Pulmonary artery endothelial cell (primary cell): ENCODE measurements at regions not wholly inside any gene's neighbourhood (a gene's known extent, or its start where the extent isn't known, plus 50 kb on each side); places are given as distances from the start of the nearest gene placed in this dataset.
"Not testable (repeated sequence)": the region's sequence is repeated elsewhere in the genome, so short reads cannot be mapped to it uniquely, and the experiment has no call there.

ENCODE experiments used
- DNase-seq: peaks from one replicate; pipeline ENCODE4 v3.0.0-alpha.2; 2011; ENCODE audit warnings: low read depth, low spot score

DNA sequence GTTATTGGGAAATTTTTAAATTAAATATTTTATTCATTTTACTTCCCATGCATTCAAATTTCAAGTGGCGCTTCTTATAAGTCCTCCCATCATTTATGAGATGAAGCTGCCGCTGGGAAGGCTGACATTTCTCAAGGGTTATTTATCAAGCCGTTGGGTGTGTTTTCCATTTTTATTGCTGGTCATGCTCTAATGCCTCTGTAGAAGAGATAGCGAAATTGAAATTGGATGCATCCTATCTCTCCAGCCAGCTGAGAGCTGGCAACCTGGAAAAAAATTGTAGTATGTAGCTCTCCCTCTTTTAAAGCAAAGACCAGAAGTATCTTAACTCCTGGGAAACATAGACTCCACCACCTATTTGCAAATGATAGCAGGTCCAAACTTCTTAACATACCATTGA, 135.9 kb downstream of the C6orf118 start:
- no peak for DNase-seq

DNA sequence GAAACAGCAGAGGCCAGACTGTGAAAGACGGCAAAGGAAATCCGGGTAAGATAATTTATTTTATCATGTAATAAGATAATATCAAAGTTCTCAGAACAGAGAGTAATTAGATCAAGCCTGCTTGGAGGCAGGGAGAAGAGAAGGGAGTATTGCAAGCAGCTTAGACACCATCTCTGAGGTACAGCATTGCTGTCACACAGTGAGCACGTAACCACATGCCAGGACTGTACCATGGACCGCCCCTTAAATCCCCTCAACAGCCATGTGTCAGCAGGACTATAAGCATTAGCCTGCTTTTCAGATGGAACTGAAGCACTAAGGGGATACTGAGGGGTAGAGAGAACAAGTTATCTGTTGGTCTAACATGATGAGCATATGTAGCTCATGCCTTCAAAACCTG, 141.5 kb downstream of the C6orf118 start:
- DNase-seq: no peak

DNA sequence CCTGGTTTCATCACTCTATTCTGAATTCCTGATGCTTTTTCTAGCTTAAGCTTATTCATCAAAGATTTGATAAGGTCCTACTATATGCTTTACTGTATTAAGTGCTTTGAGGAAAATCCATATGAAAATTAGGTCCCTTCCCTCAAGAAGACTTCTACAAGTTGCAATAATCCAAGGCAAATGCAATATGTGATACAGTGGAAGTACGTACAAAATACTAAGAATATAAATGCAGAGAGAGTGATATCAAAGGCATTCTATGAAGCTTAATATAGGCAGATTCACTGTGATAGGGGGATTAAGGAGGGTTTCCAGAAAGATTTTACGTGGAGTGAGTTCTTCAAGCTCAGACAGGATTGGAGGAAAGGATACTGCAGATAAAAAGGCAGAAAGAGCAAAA, 142.1 kb downstream of the C6orf118 start:
- DNase-seq: no peak

DNA sequence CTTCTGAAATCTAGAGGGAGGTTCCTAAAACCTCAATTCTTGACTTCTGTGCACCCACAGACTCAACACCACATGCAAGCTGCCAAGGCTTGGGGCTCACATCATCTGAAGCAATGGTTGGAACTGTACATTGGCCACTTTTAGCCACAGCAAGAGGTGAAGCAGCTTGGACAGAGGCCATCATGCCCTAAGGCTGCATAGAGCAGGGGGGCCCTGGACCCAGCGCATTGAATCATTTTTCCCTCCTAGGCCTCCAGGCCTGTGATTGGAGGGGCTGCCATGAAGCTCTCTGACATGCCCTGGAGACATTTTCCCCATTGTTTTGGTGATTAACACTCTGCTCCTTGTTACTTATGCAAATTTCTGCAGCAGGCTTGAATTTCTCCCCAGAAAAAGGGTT, 145.9 kb downstream of the C6orf118 start:
- no peak for DNase-seq

DNA sequence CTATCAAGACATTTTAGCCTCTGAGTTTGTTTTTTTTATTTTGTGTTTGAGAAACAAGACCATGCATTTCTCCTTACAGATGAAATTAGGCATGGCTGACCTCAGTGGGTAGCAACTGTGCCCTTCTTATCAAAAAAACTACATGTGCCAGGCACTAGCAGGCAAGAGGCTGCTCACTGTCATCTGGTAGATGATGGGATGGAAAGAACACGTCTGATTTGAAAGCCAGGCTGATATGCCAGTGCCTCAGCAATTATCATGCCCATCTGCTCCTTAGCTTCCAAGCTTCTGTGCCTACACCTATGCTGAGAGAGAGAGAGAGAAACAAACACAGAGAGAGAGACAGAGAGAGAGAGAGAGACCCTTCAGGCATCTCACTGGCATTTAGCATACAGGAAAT, 149.9 kb downstream of the C6orf118 start:
- DNase-seq: no peak

DNA sequence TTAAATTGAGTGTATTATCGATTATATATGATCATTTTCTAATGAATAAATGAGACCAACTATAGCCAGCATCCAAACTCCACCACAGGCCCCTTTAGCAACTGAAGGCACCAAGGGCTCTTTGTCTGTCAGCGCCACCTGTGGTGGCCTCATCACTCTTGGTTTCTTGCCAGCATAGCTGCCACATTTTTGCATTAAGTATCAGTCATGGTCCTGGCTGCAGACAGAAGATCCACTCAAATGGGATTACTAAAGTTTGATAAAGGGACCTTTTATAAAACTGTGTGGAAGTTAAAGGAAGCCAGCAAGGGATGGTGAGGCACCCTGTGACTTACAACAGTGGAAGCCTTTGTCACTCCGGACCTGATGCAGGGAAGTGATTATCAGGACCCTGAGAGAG, 162.9 kb downstream of the C6orf118 start:
- DNase-seq: no peak

DNA sequence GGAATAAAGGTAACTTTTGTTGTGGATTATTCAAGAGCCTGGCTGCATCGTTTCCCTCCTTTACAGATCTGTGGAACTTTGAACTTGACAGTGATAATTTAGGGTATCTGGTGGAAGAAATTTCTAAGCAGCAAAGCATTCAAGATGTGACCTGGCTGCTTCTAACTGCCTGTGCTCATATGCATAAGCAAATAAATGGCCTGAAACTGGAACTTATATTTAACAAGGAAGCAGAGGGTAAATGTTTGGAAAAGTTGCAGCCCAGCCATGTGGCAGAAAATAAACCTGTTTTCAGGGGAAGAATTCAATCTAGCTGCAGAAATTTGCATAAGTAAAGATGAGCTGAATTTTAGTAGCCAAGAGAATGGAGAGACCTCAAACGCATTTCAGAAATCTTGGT, 173.5 kb downstream of the C6orf118 start:
- no peak for DNase-seq

DNA sequence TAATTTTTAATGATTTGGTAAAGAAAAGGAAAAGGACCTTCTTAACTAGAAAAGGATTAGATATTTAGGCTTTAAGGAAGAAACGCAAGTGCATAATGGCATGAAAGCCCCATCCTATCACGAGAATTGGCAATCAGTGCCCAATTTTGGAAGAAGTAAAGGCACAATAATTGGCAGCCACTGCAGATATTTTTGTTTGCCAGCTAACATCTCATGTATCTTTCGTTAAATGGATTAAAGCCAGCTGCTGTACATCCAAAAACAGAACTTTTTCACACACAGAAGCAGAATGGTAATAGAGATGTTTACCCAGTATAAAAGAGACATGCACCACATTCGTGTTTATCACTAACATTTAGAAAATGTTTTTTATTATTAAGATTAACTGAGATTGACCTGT, 180.3 kb downstream of the C6orf118 start:
- no peak for DNase-seq

DNA sequence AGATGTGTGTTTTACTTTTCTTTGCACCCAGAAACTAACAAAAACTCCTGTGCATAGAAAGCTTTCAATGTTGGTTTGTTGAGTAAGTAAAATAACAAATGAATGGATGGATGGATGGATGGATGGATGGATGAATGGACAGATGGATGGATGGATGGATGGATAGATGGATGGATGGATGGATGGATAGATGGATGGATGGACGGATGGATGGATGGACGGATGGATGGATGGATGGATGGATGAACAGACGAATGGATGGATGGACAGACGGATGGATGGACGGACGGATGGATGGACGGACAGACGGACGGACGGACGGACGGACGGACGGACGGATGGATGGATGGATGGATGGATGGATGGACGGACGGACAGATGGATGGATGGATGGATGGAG, 181.7 kb downstream of the C6orf118 start:
- not testable (repeated sequence) for DNase-seq

DNA sequence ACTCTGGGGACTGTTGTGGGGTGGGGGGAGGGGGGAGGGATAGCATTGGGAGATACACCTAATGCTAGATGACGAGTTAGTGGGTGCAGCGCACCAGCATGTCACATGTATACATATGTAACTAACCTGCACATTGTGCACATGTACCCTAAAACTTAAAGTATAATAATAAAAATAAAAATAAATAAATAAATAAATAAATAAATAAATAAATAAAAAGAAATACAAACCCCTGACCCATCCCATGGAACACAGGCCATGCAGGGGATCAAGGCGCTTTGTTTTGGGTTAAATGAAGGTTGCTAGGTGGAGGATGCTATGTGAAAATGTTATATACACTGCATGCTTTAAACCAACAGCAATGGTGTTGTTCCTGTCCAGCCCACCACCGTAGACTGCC, 184.7 kb downstream of the C6orf118 start:
- DNase-seq: not testable (repeated sequence)

DNA sequence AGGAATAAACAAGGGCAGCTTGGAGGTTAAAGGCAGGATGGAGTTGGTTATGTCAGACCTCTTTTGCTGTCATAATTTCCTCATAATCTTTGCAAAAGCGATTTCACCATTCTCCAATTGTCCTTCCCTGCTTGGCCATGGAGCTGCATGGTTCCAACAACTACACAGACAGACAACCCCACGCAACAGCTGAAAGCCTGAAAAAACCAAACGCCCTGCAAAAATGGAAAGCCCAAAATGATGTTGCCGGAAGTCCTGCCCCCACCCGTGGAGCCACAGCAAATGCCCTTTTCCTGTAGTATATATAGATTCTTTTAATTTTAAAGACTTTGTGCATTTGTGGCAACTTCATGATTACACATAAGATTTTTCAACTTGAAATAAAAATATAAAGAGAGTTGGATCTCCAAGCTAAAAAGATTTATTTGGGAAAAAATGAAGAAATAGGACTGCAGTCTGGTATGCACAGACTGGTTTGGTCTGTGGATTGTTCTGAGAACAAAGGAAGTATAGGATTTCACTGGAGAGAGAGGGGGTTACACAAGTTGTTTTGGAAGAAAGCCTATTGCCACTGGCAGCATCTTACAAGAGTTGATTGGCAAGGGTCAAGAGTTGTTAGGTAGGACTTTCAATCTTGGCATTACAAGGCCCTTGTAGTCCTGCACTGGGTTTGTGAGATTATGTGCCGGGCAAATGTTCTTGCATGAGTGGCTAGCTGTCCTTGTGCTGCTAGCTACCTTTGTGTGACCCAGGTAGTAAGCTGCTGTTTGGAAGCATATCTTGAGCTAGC, 190.0 kb downstream of the C6orf118 start:
- DNase-seq: no peak

DNA sequence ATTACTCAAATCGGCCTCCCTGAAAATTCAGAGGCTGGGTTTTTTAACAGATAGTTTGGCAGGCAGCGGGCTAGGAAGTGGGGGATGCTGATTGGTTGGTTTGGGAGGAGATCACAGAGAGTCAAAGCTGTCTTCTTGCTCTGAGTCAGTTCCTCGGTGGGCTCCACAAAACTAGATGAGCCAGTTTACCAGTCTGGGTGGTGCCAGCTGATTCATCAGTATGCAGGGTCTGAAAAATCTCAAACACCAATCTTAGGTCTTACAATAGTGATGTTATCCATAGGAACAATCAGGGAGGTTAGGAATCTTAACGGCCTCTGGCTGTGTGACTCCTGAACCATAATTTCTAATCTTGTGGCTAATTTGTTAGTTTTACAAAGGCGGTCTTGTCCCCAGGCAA, 190.7 kb downstream of the C6orf118 start:
- DNase-seq: no peak

DNA sequence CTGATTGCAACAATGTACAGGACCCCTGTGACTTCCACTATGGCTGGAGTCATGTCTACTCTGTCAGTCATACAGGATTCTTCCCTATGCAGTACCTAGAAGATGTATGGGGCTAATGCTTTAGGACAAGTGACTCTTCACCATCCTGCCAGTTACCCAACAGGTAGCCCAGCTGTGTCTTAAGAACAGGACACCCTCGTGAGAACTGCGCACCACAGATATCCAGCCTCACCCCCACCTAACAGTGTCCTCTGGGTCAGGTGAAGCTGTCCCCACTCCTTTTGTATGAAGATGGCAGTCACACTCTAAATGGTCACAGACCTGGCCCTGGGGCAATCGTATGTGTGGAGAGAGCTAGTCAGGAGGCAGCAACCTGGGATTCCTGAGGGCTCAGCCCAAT, 191.6 kb downstream of the C6orf118 start:
- no peak for DNase-seq

DNA sequence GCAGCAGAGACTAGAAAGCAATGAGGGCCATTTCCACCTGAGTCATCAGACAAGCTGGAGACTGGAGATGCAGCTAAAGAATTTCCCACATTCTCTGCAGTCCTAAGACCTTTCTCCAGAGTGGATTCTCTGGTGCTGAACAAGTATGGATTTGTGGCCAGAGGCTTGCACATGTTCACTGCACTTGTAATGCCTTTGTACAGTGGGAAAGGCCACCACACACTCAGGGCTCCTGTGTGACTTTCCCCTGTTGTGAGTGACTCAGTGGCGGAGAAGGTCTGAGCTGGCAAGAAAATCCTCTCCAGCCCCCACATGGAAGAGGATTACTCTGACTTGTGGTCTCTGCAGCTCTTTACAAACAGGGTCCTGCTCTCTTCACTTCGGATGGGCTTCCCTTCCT, 192.3 kb downstream of the C6orf118 start:
- DNase-seq: no peak

DNA sequence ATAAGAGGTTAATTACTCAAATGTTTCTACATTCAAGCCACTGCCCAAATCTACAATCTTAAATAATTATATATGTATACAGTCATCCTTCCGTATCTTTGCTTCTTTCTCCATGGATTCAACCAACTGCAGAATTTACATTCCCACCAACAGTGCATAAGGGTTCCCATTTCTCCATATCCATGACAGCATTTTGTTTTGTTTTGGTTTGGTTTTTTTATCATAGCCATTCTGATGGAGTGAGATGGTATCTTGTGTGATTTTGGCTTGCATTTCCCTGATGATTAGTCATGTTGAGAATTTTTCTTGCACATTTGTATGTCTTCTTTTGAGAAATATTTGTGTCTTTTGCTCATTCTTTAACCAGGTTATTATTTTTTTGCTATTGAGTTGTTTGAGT, 198.5 kb downstream of the C6orf118 start:
- no peak for DNase-seq

DNA sequence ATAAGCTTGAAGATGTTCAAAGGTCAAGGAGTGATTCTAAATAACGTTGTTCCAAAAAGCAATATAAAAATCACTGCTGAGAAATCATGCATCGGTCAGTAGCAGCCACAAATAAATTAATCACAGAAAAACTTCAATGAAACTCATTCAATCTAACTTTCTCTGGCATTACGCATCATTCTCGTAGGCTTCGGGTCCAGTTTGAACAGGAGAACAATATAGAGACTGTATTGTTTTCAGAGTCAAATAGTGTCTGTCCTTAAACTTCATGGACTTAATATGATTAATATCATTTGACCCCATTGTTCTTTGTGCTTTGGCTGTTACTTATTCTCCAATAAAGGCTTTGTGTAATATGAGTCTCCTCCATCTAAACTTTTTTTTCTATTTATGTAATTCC, 200.4 kb downstream of the C6orf118 start:
- DNase-seq: no peak

DNA sequence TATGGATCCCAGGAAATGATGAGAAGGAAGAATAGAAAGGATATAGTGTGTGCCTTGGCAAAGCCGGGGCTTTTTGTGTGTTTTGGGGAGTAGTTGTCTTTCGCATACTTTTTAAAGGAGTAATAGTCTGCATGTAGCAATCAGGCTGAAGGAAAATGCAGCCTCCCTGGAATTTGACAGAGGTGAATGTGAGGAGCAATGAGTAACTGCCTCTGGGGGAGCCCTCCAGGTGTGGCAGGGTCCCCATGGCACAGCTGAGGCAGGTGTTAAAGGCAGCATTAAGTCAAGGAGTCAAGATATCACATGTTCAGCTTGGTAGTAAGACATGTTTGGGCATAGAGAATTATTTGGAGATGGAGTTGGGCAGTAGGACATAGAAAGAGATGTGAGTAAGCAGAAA, 203.1 kb downstream of the C6orf118 start:
- no peak for DNase-seq

DNA sequence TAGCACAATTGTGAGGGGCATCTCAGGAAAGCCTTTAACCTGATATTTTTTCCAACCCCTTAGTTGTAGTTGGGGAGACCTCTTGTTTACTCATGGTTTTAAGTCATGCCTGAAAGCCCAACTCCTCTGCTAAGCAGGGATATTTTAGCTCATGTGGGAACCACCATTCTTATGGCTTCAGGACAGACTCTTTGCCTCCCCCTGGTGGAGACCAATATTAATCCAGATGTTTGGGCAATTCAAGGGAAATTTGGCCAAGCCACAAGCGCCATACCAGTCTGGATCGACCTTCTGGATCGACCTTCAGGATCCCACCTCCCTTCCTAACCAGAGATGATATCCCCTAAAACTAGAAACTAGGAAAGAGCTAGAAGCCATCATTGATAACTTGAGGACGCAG, 211.2 kb downstream of the C6orf118 start:
- no peak for DNase-seq

DNA sequence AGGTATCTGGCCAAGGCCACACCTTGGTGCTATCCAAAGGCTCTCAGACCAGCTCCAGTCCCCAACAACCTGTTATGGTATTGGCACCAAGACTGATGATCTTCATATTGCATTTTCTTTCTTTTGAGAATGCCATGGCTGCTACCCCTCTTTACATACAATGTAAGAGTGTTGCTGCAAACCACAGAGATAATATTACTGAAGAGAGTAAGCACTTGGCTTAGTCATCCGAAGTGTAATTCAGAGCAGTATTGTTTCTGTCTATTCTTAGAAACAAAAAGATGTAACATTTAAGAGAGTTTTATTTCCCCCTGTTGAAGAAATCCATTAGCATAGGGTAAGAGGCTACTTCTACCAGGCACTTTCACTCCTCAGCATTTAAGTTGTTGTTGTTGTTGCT, 212.5 kb downstream of the C6orf118 start:
- no peak for DNase-seq

DNA sequence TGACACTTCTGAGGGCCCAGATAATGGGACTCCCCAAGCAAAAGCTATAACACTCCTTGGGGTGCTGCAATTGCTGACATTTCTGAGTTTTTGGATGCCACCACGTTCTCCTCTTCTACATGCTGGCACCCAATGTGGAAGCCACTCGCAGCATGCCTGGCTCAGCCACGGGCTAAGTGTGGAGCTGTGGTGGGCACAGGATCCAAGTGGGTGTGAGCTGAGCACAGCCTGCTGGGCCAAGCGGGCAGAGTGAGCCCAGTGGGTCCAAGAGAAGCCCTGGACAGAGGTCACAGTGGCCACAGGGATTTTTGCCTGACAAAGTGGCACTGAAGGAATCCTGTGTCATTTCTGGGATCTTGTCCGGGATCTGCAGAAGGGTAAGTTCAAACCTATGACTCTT, 213.2 kb downstream of the C6orf118 start:
- no peak for DNase-seq

DNA sequence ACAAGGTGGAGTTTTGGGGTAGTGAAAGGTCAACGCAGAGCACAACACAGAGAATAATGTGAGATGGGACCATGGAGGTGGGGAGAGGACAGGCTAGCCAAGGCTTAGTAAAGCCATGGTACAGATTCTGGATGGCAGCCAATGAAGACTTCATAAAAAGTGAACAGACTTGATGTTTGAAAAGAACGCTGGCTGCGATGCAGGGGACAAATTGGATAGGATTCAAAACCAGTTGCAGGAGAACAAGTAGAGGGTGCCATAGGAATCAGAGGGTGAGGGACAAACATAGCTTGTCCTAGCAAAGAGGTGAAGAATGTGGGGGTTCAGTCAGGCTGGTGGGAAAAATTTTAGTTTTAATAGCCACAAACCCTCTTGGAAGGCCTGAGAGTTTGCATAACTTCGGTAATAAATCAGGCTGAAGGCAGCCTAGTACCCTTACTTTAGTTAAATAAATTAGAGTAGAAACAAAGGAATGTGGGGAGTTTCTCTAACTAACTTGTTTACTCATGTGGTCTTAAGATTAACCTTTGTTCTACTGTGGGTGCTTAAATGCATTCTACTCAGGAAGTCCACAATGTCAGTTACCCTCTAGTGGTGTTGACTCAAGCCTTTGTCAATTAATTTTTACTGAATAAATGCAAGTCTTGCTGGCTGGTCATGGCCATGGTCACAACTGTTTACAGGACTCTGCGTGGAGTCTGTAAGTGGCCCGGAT, 216.4 kb downstream of the C6orf118 start:
- no peak for DNase-seq

DNA sequence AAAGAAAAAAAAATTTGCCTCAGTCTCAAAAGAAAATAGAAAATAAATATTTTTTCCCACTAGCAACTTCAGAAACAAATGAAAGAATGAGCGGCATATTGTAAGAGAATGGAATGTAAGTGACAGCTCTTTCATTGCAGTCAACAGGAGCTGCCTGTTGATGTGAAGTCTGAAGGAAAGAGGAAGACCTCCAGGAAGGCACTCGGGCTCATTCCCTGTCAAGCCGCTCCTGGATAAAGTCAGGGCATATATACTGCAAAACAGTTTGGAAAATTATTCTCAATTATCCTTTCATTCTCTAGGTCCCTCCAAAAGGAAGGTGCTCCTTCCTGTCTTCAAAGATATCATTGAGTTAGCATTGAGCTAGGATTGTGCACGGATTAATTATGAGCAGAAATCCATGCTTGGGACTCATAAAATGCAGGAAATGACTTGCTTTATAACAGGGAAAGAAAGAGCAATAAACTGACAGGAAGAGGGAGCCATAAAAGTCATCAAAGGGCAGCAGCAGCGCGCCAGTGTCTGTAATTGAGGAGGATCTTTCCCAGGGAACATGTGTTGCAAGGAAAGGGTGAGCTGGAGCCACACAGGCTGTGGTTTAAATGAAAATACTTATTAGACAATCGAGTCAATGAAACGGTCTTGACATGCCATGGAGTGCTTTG, 218.2 kb downstream of the C6orf118 start:
- DNase-seq: no peak

DNA sequence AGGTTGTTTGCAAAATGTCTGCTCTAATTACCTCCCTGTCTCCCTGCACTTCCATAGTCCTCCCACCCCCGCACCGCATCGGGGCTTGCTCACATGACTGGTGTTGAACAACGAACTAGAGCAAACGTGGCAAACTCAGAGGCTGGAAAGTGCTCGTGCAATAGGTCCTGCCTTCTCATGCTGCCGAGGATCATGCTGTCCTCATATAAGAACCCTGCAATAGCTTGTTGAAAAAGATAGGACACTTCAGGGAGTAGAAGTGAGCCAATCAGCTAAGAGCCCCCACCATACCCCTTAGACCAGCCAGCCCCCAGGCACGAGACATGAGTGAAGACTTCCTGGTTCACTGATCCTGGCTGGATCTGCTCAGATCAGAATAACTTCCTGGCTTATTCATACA, 219.2 kb downstream of the C6orf118 start:
- DNase-seq: no peak
